ENCODE measurements at regions not wholly inside any gene's neighbourhood (a gene's known extent, or its start where the extent isn't known, plus 50 kb on each side); places are given as distances from the start of the nearest gene placed in this dataset.
A peak's percentile ranks its signal among the peaks of the same experiment; 100 is the strongest.
"Not testable (repeated sequence)": the region's sequence is repeated elsewhere in the genome, so short reads cannot be mapped to it uniquely, and the experiment has no call there.

GRCh38 chr2:239719791-239720360, 305.3 kb downstream of the NDUFA10 start:
- Histone ChIP-seq H3K4me3 (ENCODE audit: low read length) (no peak overlapping the region), H3K36me3 (ENCODE audit: insufficient read depth, low read length) (no peaks in the 10 kb centered on the region), H3K4me1 (ENCODE audit: insufficient read depth, low read length) (no peaks in the 10 kb centered on the region), H3K9me3 (ENCODE audit: control insufficient read depth in 1 of 2, insufficient read depth in 1 of 2, low read length in 2 of 2) (peaks cover 0 to 10% of the 10 kb centered on the region in 2 experiments), H3K27me3 (ENCODE audit: control insufficient read depth in 1 of 2, insufficient read depth in 2 of 2, low read length in 2 of 2) (no peaks in the 10 kb centered on the region), H3K27ac (ENCODE audit: low read depth in 1 of 2, low read length in 2 of 2) (no peak overlapping the region)
- no peak overlapping the region for H3K27ac Mint-ChIP-seq
- H3K4me1 Mint-ChIP-seq (ENCODE audit: low read depth) = no peaks in the 10 kb centered on the region
- ChIA-PET POLR2A (no interaction called here), CTCF (no interaction called here)
- H3K9me3 Mint-ChIP-seq = no peaks in the 10 kb centered on the region
- no peaks in the 10 kb centered on the region for H3K36me3 Mint-ChIP-seq (ENCODE audit: low read depth)
- ATAC-seq (ENCODE audit: poor library complexity) (no peak), DNase-seq (peak in 1 of 14 experiments; percentile 11)
- intact Hi-C loops (cut with DNase I, micrococcal nuclease) = loop anchor here in 1 of 2 experiments (5.0 kb wide), 1 partner anchor 567 kb away; no protein-coding TSS in a partner anchor
- no peaks in the 10 kb centered on the region for H3K27me3 Mint-ChIP-seq
- no peak for TF ChIP-seq CTCF (IDR thresholded peaks at IDR 0.05)
- H3K4me3 Mint-ChIP-seq = no peak overlapping the region

- intact Hi-C loops (cut with DNase I, micrococcal nuclease); H3K36me3 ChIP-seq (ENCODE audit: insufficient read depth, low read length); H3K27ac ChIP-seq (ENCODE audit: low read depth in 1 of 2, low read length in 2 of 2); H3K4me3 Mint-ChIP-seq; H3K27me3 Mint-ChIP-seq; CTCF ChIA-PET; DNase-seq; H3K4me1 Mint-ChIP-seq (ENCODE audit: low read depth); H3K4me3 ChIP-seq (ENCODE audit: low read length); H3K27me3 ChIP-seq (ENCODE audit: control insufficient read depth in 1 of 2, insufficient read depth in 2 of 2, low read length in 2 of 2); H3K36me3 Mint-ChIP-seq (ENCODE audit: low read depth); H3K9me3 Mint-ChIP-seq; H3K4me1 ChIP-seq (ENCODE audit: insufficient read depth, low read length); H3K27ac Mint-ChIP-seq; POLR2A ChIA-PET; ATAC-seq (ENCODE audit: poor library complexity): not testable (repeated sequence)
- peaks cover 4 to 19% of the 10 kb centered on the region in 2 experiments for H3K9me3 ChIP-seq (ENCODE audit: control insufficient read depth in 1 of 2, insufficient read depth in 1 of 2, low read length in 2 of 2)
Measured at GRCh38 chr2:239718991-239719390, 306.2 kb downstream of the NDUFA10 start.

- ChIA-PET POLR2A (no interaction called here), CTCF (no interaction called here)
- H3K27ac Mint-ChIP-seq = no peak overlapping the region
Measured at GRCh38 chr2:239717706-239718105, 307.4 kb downstream of the NDUFA10 start.

More at GRCh38 chr2:239717706-239718105, 307.4 kb downstream of the NDUFA10 start:
- no peaks in the 10 kb centered on the region for H3K27me3 ChIP-seq (ENCODE audit: control insufficient read depth in 1 of 2, insufficient read depth in 2 of 2, low read length in 2 of 2)
- peaks cover 10 to 22% of the 10 kb centered on the region in 2 experiments for H3K9me3 ChIP-seq (ENCODE audit: control insufficient read depth in 1 of 2, insufficient read depth in 1 of 2, low read length in 2 of 2)
- TF ChIP-seq CTCF (IDR thresholded peaks at IDR 0.05) = no peak
- H3K36me3 Mint-ChIP-seq (ENCODE audit: low read depth) = peaks cover 6% of the 10 kb centered on the region
- H3K4me3 ChIP-seq (ENCODE audit: low read length) = no peak overlapping the region
- ATAC-seq (ENCODE audit: poor library complexity) = no peak
- H3K27ac ChIP-seq (ENCODE audit: low read depth in 1 of 2, low read length in 2 of 2) = no peak overlapping the region
- peak in 1 of 14 experiments; percentile 19 for DNase-seq
- intact Hi-C loops (cut with DNase I, micrococcal nuclease) = no loop called here
- H3K4me1 Mint-ChIP-seq (ENCODE audit: low read depth) = no peaks in the 10 kb centered on the region
- H3K36me3 ChIP-seq (ENCODE audit: insufficient read depth, low read length) = no peaks in the 10 kb centered on the region
- H3K4me3 Mint-ChIP-seq = no peak overlapping the region
- H3K9me3 Mint-ChIP-seq = peaks cover 8% of the 10 kb centered on the region
- H3K27me3 Mint-ChIP-seq = no peaks in the 10 kb centered on the region
- H3K4me1 ChIP-seq (ENCODE audit: insufficient read depth, low read length) = no peaks in the 10 kb centered on the region
